ENCODE measurements at regions not wholly inside any gene's neighbourhood (a gene's known extent, or its start where the extent isn't known, plus 50 kb on each side); places are given as distances from the start of the nearest gene placed in this dataset.

DNA sequence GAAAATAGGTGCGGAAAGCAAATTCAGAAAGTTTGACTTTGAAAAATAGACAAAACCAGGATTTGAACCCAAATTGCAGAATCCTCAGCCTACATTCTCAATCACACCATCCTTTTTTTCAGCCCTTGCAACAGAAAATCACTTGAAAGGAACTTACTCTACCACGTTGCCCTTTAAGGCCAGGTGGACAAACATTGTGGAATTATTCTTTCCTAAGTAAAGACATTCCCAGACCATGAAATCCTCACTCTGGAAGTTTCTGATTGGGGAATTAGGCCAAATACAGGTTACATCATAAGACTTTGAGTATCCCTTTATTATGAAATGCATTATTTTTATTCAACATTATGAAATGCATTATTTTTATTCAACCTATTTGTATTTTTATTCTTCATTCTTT, 259.4 kb downstream of the RAD51AP2 start:
- in situ Hi-C loops (cut with HindIII; ENCODE audit: low pct_unique_long_range_greater_than_20kb, low sequenced_read_pairs): no loop called here
- TF ChIP-seq TCF7L2 (IDR thresholded peaks at IDR 0.05; ENCODE audit: low read depth, low read length): no peak
- no peak for TF ChIP-seq REST (IDR thresholded peaks at IDR 0.05; ENCODE audit: insufficient read depth in 1 of 2, low read depth in 2 of 2, low read length in 1 of 2)
- TF ChIP-seq CTCF (IDR thresholded peaks at IDR 0.05): no peak
- TF ChIP-seq SIN3A (IDR thresholded peaks at IDR 0.05; ENCODE audit: borderline replicate concordance, insufficient read depth, low read depth, low read length): no peak
- TF ChIP-seq POLR2AphosphoS5 (IDR thresholded peaks at IDR 0.05; ENCODE audit: low read depth, low read length): no peak
- no TSS peak for BruUV-seq (replicated peaks)
- Histone ChIP-seq H3K9me3 (ENCODE audit: control insufficient read depth, insufficient read depth, low read depth, low read length) (no peaks in the 10 kb centered on the region), H3K27me3 (ENCODE audit: control insufficient read depth, insufficient read depth, low read length) (no peaks in the 10 kb centered on the region), H3K4me3 (ENCODE audit: low read depth in 2 of 2, low read length in 2 of 2) (no peak overlapping the region), H3K27ac (ENCODE audit: low read length) (no peak overlapping the region), H3K4me1 (ENCODE audit: control insufficient read depth, insufficient read depth, low read length) (no peaks in the 10 kb centered on the region), H3K36me3 (ENCODE audit: control insufficient read depth, insufficient read depth, low read length) (no peaks in the 10 kb centered on the region)
- CTCF ChIA-PET: no interaction called here
- intact Hi-C loops (cut with micrococcal nuclease; ENCODE audit: unreplicated experiment): no loop called here
- ATAC-seq (no peak), DNase-seq (ENCODE audit: low read depth, low spot score) (no peak)
- POLR2A ChIA-PET: no interaction called here

- H3K36me3 ChIP-seq (ENCODE audit: control insufficient read depth, insufficient read depth, low read length): no peaks in the 10 kb centered on the region
- H3K9me3 ChIP-seq (ENCODE audit: control insufficient read depth, insufficient read depth, low read depth, low read length): no peaks in the 10 kb centered on the region
- no peaks in the 10 kb centered on the region for H3K4me1 ChIP-seq (ENCODE audit: control insufficient read depth, insufficient read depth, low read length)
- ChIA-PET POLR2A (no interaction called here), CTCF (no interaction called here)
- no peak overlapping the region for H3K4me3 ChIP-seq (ENCODE audit: low read depth in 2 of 2, low read length in 2 of 2)
- no TSS peak for BruUV-seq (replicated peaks)
- no peak for ATAC-seq
- in situ Hi-C loops (cut with HindIII; ENCODE audit: low pct_unique_long_range_greater_than_20kb, low sequenced_read_pairs): no loop called here
- intact Hi-C loops (cut with micrococcal nuclease; ENCODE audit: unreplicated experiment): no loop called here
- DNase-seq (ENCODE audit: low read depth, low spot score): no peak
- H3K27me3 ChIP-seq (ENCODE audit: control insufficient read depth, insufficient read depth, low read length): no peaks in the 10 kb centered on the region
- TF ChIP-seq TCF7L2 (IDR thresholded peaks at IDR 0.05; ENCODE audit: low read depth, low read length) (no peak), POLR2AphosphoS5 (IDR thresholded peaks at IDR 0.05; ENCODE audit: low read depth, low read length) (no peak), CTCF (IDR thresholded peaks at IDR 0.05) (no peak), SIN3A (IDR thresholded peaks at IDR 0.05; ENCODE audit: borderline replicate concordance, insufficient read depth, low read depth, low read length) (no peak), REST (IDR thresholded peaks at IDR 0.05; ENCODE audit: insufficient read depth in 1 of 2, low read depth in 2 of 2, low read length in 1 of 2) (no peak)
- no peak overlapping the region for H3K27ac ChIP-seq (ENCODE audit: low read length)
These were observed 260.9 kb downstream of the RAD51AP2 start for GRCh38 chr2:17257189-17257909.

All from Panc1 (cell line).